PC-9 (cell line): ENCODE measurements at regions not wholly inside any gene's neighbourhood (a gene's known extent, or its start where the extent isn't known, plus 50 kb on each side); places are given as distances from the start of the nearest gene placed in this dataset.

ENCODE experiments used
- BruUV-seq: library from RNA; stranded (reverse); fragments of 400-500 nt; replicated peaks from 2 replicates; lab custom pipeline; 2021; lab: Mats Ljungman, UMichigan
- CTCF ChIA-PET: fragments of 300-600 bp; sonication (Branson Sonifier 250); formaldehyde crosslinking; loops from one replicate; lab custom pipeline; 2022; ENCODE audit warnings: antibody characterized with exemption; lab: Charles Lee
- POLR2A ChIA-PET: fragments of 300-600 bp; sonication (Branson Sonifier 250); formaldehyde crosslinking; loops from one replicate; lab custom pipeline; 2022; ENCODE audit warnings: antibody characterized with exemption; ENCODE audit not compliant: unreplicated experiment; lab: Charles Lee
- DNase-seq, 2 experiments: peaks; one replicate each; pipeline versions ENCODE4 v3.0.0 to v3.0.0-alpha.2; 2015 to 2022; ENCODE audit warnings: mixed read lengths in 1 of 2
- H2AFZ ChIP-seq: fragments of 200-600 bp; sonication (generic); 2 replicates; pipeline ENCODE4 v1.8.1; 2017; ENCODE audit warnings: antibody characterized with exemption
- H3F3A ChIP-seq: fragments of 200-600 bp; sonication (generic); 2 replicates; pipeline ENCODE4 v1.8.1; 2017; ENCODE audit warnings: antibody characterized with exemption, mild to moderate bottlenecking, low read depth; ENCODE audit not compliant: insufficient read depth
- H3K27ac ChIP-seq: fragments of 200-600 bp; sonication (generic); 2 replicates; pipeline ENCODE4 v1.6.1; 2016; ENCODE audit warnings: mixed run types
- H3K27me3 ChIP-seq: fragments of 200-600 bp; sonication (generic); 2 replicates; pipeline ENCODE4 v1.6.1; 2016; ENCODE audit warnings: low read depth, mixed run types; ENCODE audit not compliant: insufficient read depth
- H3K36me3 ChIP-seq: fragments of 200-600 bp; sonication (generic); 2 replicates; pipeline ENCODE4 v1.6.1; 2016; ENCODE audit warnings: low read depth, mixed run types
- H3K4me1 ChIP-seq: fragments of 200-600 bp; sonication (generic); replicated peaks from 2 replicates; pipeline ENCODE4 v1.6.1; 2016; ENCODE audit warnings: mixed run types; ENCODE audit not compliant: insufficient read depth
- H3K4me2 ChIP-seq: fragments of 200-600 bp; sonication (generic); 2 replicates; pipeline ENCODE4 v1.6.1; 2017; ENCODE audit warnings: mixed run types
- H3K4me3 ChIP-seq: fragments of 200-600 bp; sonication (generic); 2 replicates; pipeline ENCODE4 v1.6.1; 2016; ENCODE audit warnings: mixed run types
- H3K79me2 ChIP-seq: fragments of 200-600 bp; sonication (generic); 2 replicates; pipeline ENCODE4 v1.6.1; 2017; ENCODE audit warnings: low read depth, mixed run types
- H3K9me2 ChIP-seq: fragments of 200-600 bp; sonication (generic); 2 replicates; pipeline ENCODE4 v1.8.1; 2017; ENCODE audit warnings: mild to moderate bottlenecking; ENCODE audit not compliant: insufficient read depth
- H3K9me3 ChIP-seq: fragments of 200-600 bp; sonication (generic); 2 replicates; pipeline ENCODE4 v1.8.1; 2016; ENCODE audit warnings: low read depth; ENCODE audit not compliant: insufficient read depth
- H4K20me1 ChIP-seq: fragments of 200-600 bp; sonication (generic); 2 replicates; pipeline ENCODE4 v1.8.1; 2017; ENCODE audit not compliant: insufficient read depth
- EZH2 ChIP-seq: fragments of 200-600 bp; sonication (generic); IDR thresholded peaks from 2 replicates; pipeline ENCODE4 v1.8.0; 2017; ENCODE audit warnings: antibody characterized with exemption, low read depth
- intact Hi-C: fragments of 100-400 bp; cut with micrococcal nuclease; formaldehyde crosslinking; loops from one replicate; pipeline ENCODE4 v1.10.0; 2022; ENCODE audit not compliant: unreplicated experiment
- TF ChIP-seq, protein P1 (sequence below): fragments of 200-600 bp; sonication (generic); conservative IDR thresholded peaks from 2 replicates; pipeline ENCODE4 v1.6.1; 2017; ENCODE audit warnings: mixed run types, antibody characterized with exemption, mild to moderate bottlenecking, moderate library complexity

DNA sequence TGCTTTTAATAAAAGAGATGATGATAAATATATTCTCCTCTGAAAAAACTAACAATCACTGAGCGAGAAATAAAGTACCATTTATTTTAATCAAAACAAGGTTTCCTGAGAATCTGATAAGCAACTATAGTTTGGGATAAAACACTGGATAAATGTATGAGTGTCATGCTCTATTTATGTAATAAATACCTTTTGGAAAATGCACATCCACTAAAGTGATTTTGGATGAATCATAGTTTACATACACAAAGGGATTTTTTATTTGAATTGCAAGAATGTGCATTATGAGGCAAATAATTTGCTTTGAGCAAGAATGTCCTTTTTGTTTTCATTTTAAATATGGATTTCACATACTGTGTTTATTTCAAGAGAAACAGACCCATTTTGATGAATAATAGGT, 1483.5 kb downstream of the MRPL39 start:
- no peak for DNase-seq

DNA sequence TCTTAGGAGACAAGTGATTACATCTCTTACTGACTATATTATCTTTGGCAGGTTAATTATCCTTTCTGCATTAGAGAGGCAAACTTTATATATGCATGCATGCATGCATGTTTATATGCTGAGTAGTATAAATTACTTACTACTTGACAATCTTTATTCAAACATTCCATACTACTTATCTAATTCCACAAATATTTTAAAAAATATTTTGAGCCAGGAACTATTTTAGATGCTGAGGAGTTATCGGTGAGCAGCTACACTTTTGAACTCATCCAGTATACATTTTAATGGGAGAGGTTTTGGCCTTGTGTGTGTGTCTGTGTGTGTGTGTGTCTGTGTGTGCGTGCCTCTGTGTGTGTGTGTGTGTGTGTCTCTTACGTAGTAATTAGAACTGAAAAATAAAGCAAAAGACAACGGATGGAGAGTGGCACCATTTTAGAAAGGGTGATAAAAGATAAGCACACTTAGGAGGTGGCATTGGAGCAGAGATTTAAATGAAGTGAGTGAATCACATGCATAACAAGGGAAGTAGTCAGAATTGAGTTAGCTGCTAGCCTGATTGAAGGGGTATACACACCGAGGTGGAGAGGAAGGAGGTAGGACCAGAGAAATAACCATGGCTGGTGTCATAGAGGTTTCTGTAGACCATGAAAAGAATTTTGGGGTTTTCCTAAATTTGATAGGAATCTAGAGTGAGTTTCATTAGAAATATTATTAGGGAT, 1488.4 kb downstream of the MRPL39 start:
- POLR2A ChIA-PET: no interaction called here
- H3K27ac ChIP-seq: no peak overlapping the region
- TF ChIP-seq EZH2: no peak
- TF ChIP-seq, protein P1, sequence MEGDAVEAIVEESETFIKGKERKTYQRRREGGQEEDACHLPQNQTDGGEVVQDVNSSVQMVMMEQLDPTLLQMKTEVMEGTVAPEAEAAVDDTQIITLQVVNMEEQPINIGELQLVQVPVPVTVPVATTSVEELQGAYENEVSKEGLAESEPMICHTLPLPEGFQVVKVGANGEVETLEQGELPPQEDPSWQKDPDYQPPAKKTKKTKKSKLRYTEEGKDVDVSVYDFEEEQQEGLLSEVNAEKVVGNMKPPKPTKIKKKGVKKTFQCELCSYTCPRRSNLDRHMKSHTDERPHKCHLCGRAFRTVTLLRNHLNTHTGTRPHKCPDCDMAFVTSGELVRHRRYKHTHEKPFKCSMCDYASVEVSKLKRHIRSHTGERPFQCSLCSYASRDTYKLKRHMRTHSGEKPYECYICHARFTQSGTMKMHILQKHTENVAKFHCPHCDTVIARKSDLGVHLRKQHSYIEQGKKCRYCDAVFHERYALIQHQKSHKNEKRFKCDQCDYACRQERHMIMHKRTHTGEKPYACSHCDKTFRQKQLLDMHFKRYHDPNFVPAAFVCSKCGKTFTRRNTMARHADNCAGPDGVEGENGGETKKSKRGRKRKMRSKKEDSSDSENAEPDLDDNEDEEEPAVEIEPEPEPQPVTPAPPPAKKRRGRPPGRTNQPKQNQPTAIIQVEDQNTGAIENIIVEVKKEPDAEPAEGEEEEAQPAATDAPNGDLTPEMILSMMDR: no peak
- H3K9me2 ChIP-seq: no peaks in the 10 kb centered on the region
- H3K36me3 ChIP-seq: no peaks in the 10 kb centered on the region
- no peak for DNase-seq
- no peak overlapping the region for H3K4me2 ChIP-seq
- no peaks in the 10 kb centered on the region for H3K4me1 ChIP-seq
- no peak overlapping the region for H2AFZ ChIP-seq
- H3F3A ChIP-seq: no peaks in the 10 kb centered on the region
- no peaks in the 10 kb centered on the region for H3K79me2 ChIP-seq
- H3K9me3 ChIP-seq: no peaks in the 10 kb centered on the region
- H4K20me1 ChIP-seq: no peaks in the 10 kb centered on the region
- no peak overlapping the region for H3K4me3 ChIP-seq
- BruUV-seq: no TSS peak
- intact Hi-C loops: loop anchor here (10.0 kb wide), 1 partner anchor 396 kb away; no protein-coding TSS in a partner anchor
- CTCF ChIA-PET: no interaction called here
- H3K27me3 ChIP-seq: no peaks in the 10 kb centered on the region

More for the DNA sequence above, 1483.5 kb downstream of the MRPL39 start:
- TF ChIP-seq EZH2: no peak
- TF ChIP-seq, protein P1: no peak
- Histone ChIP-seq H3K4me2 (no peak overlapping the region), H2AFZ (no peak overlapping the region), H3K4me1 (no peaks in the 10 kb centered on the region), H3K27me3 (no peaks in the 10 kb centered on the region), H3K27ac (no peak overlapping the region), H3K9me2 (no peaks in the 10 kb centered on the region), H4K20me1 (no peaks in the 10 kb centered on the region), H3F3A (no peaks in the 10 kb centered on the region), H3K79me2 (no peaks in the 10 kb centered on the region), H3K36me3 (no peaks in the 10 kb centered on the region), H3K4me3 (no peak overlapping the region), H3K9me3 (no peaks in the 10 kb centered on the region)
- intact Hi-C loops: no loop called here
- BruUV-seq: no TSS peak
- POLR2A ChIA-PET: no interaction called here
- CTCF ChIA-PET: no interaction called here

DNA sequence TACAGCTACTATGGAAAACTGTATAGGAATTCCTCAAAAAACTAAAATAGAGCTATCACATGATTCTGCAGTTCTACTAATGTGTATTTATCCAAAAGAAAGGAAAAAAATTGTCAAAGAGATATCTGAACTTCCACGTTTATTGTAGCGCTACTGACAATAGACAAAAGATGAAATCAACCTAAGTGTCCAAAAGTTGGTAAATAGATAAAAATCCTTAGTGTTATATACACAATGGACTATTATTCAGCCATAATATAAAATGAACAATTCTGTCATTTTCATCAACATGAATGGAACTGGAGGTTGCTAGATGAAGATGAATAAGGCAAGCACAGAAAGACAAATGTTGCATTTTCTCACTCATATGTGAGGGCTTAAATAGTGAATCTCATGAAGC, 1492.1 kb downstream of the MRPL39 start:
- Histone ChIP-seq H3K9me3 (no peaks in the 10 kb centered on the region), H3F3A (no peaks in the 10 kb centered on the region), H3K36me3 (no peaks in the 10 kb centered on the region), H3K79me2 (no peaks in the 10 kb centered on the region), H4K20me1 (no peaks in the 10 kb centered on the region), H3K4me3 (no peak overlapping the region), H2AFZ (no peak overlapping the region), H3K27ac (no peak overlapping the region), H3K9me2 (no peaks in the 10 kb centered on the region), H3K4me1 (no peaks in the 10 kb centered on the region), H3K27me3 (no peaks in the 10 kb centered on the region), H3K4me2 (no peak overlapping the region)
- TF ChIP-seq EZH2: no peak
- TF ChIP-seq, protein P1: no peak
- no TSS peak for BruUV-seq
- intact Hi-C loops: loop anchor here (10.0 kb wide), 1 partner anchor 400 kb away; no protein-coding TSS in a partner anchor
- POLR2A ChIA-PET: no interaction called here
- CTCF ChIA-PET: no interaction called here
- DNase-seq: no peak
